Activated CD4-positive, alpha-beta T cell treated with anti-CD3 and anti-CD28 coated beads, Interleukin-10, Interleukin-2, amounts not matched to agents 100 ng/mL and 50 ng/mL, durations not matched to agents 16 hours and 8 hours (primary cell): ENCODE measurements at regions not wholly inside any gene's neighbourhood (a gene's known extent, or its start where the extent isn't known, plus 50 kb on each side); places are given as distances from the start of the nearest gene placed in this dataset.
"Not testable (repeated sequence)": the region's sequence is repeated elsewhere in the genome, so short reads cannot be mapped to it uniquely, and the experiment has no call there.

Experiments used
- DNase-seq: peaks from one replicate; pipeline ENCODE4 v3.0.0-alpha.2; 2020

DNA sequence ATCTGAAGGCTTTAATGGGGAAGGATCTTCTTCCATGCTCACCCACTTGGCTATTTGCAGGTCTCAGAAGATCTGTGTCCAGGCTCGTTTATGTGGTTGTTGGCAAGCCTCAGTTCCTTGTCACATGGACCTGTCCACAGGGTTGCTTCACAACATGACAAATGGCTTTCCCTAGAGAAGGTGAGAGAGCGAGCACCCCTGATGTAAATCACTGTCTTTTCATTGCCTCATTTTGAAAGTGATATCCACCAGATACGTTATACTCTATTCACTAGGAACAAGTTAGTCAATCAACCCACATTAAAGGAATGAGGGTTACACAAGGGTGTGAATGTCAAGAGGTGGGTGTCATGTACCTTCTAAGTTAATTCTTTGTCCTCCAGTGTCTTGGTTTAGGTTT is 433.3 kb downstream of the RPS6KC1 start:
- no peak for DNase-seq

DNA sequence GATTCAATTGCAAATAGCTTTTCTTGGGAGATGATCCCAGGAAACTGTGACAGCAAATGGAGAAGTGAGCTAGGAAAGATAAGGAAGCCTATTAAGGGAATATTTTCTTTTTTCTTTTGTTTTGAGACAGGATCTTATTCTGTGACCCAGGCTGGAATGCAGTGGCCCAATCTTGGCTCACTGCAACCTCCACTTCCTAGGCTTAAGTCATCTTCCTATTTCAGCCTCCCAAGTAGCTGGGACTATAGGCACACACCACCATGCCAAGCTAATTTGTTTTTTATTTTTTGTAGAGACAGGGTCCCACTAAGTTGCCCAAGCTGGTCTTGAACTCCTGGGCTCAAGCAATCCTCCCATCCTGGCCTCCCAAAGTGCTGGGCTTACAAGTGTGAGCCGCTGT is 433.7 kb downstream of the RPS6KC1 start:
- DNase-seq = no peak

DNA sequence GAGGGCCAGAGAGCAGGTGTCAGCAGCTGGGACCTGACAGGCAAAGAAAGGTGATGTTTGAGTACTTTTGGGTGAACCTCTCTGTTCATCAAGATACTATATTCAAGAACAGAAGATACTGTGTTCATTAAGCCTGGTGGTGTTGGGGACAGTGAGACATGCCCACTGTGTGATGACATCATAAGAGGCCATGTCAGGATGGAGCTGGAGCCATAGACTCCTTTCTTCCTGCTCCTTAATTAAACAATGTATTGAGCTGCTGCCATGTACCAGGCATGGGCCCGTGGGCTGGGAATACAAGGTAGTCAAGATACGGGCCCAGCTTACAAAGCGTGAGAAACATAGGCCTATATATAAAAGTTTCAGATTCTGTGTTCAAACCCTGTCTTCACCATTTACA is 435.4 kb downstream of the RPS6KC1 start:
- no peak for DNase-seq

DNA sequence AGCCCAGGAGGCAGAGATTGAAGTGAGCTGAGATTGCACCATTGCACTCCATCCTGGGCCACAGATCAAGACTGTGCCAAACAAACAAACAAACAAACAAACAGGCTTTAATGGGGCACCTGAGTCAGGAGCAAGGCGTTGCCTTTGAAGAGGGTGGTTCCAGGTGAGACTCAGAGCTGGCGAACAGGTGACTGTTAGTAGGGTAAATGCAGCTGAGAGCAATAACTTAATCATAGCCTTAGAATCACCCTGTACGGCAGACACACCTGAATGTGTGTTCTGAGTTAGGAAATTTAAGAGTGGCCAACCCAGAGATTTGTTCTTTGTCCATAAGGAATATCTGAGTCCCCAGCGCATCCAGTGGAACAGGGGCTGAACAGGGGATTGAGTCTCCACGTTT is 440.4 kb downstream of the RPS6KC1 start:
- no peak for DNase-seq

DNA sequence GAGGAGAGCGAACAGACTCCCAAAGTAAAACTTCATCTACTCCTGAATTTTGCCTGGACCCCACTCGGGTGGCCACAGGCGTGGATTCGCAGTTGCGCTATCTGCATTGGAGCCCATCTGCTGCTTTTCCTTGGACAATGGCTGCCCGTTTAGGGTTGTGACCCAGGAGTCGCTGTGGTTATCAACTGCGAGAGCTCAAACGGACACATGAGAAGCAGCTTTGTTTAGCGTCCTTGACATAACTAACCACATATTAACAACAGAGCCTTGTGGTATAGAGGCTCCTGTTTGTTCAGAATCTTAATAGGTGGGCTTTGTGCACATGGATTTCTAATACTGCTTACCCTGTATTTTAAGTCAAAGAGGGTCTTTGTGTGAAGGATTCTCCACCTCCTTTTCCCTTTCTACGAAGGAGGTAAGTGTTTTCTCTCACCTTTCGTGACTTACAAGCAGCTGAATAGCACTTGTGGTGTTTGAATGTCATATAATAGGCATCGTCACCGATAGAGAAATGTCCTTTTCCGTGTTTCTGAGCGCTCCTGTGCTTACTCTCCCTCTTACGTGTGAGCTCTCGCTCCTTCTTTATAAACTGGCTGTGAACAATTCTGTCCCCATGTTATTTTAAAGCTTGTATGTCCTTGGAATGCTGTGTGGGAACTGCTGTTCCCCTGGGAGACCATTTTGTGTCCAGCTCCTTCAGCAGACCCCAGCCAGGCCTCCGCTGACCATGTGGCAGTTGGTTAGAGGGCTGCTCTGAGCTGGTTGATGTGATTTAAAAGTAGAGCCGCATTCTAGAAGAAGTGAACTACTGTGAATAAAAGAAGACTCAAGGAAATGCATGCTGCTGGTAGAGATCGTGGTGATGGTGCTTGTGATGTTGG is 441.4 kb downstream of the RPS6KC1 start:
- DNase-seq = no peak

DNA sequence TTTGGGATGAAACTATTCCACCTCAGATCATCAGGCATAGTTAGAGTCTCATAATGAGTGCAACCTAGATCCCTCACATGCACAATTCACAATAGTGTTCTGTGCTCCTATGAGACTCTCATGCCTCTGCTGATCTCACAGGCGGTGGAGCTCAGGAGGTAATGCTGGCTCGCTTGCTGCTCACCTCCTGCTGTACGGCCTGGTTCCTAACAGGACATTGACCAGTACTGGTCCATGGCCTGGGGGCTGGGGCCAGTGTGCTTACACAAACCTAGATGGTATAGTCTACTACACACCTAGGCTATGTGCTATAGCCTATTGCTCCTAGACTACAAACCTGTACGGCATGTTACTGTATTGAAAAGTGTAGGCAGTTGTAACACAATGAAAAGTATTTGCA is 448.4 kb downstream of the RPS6KC1 start:
- no peak for DNase-seq

DNA sequence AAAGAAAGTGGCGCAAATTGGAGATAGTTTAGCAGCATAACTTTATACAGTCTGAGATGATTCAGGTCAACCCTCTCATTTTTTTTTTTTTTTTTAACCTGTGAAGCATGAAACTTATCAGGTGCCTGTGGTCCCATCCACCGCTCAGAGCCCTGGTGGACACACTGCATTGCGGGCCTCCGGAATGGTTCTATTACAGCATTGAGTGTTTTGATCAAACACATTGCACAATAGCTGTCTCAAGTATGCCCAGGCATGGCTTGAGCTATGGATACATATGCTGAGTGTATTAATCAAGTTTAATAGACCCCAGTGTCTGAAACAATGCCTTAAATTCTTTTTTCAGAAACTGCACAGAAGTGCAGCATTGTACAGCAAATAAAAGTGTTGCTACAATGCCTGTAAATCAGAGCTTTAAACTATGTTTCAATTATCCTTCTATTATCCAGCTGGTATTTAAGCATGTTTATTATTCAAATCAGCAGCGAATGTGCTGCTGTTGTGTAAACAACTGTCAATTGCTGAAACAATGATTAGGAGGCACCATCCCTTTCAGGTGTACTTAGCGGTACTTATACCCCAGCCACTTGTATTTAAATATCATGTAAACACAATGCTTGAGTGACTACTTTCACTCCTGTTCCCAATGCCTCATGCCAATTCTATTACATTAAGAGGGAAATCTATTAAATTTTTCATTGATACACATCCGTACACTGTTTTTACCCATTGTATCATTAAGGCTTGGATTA is 456.6 kb downstream of the RPS6KC1 start:
- DNase-seq = no peak

DNA sequence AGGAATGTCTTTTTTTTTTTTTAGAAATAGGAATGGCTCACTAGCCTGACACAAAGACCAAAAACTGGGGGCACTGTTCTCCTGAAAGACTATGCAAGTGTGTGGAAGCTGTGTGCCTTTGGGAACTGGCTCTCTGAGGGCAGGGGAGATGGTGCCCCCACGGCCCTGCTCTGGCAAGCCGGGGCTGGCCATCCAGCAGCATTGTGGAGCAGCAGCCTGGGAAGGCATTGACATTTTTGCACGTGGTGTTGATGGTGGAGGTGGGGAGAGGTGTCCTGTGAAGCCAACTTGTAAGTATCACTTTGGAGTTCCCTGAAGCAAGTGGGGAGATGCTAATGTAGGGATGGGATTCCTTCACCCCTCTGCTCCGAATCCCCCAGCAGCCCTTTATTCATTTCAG is 460.1 kb downstream of the RPS6KC1 start:
- no peak for DNase-seq

DNA sequence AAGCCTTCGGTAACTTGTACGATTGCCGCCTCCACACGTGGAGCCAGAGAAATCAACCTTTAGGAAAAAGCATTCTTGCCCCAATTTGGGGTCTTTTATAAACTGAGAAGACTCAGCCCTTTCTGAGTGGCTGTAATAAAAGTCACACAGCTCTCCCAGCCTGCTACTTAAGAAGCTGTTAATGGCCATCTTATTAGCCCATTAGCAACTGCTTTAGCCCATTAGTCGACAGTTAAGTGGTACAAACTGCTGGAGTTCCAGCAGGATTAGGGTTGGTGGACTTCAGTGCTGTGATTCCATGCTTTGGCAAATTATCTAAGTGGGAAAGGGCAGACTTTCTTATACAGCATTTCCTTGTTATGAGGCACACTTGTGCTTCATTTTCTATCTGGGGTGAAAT is 461.3 kb downstream of the RPS6KC1 start:
- DNase-seq = no peak

DNA sequence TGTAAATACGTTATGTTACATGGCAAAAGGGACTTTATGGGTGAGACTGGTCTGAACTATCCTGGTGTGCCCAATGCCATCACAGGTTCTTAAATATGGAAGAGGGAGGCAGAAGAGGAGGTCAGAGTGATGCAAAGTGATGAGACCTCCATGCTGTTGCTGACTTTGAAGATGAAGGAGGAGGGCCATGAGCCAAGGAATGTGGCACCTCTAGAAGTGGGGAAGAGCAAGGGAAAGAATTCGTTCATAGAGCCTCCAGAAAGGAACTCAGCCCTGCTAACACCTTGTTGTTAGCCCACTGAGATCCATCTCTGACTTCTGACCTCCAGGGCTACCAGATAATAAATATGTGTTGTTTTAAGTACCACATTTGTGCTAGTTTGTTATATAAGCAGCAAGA is 462.0 kb downstream of the RPS6KC1 start:
- no peak for DNase-seq

DNA sequence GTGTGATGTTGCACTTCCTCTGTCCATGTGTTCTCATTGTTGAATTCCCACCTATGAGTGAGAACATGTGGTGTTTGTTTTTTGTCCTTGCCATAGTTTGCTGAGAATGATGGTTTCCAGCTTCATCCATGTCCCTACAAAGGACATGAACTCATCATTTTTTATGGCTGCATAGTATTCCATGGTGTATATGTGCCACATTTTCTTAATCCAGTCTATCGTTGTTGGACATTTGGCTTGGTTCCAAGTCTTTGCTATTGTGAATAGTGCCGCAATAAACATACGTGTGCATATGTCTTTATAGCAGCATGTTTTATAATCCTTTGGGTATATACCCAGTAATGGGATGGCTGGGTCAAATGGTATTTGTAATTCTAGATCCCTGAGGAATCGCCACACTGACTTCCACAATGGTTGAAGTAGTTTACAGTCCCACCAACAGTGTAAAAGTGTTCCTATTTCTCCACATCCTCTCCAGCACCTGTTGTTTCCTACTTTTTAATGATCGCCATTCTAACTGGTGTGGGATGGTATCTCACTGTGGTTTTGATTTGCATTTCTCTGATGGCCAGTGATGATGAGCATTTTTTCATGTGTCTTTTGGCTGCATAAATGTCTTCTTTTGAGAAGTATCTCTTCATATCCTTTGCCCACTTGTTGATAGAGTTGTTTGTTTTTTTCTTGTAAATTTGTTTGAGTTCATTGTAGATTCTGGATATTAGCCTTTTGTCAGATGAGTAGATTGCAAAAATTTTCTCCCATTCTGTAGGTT is 463.6 kb downstream of the RPS6KC1 start:
- not testable (repeated sequence) for DNase-seq

DNA sequence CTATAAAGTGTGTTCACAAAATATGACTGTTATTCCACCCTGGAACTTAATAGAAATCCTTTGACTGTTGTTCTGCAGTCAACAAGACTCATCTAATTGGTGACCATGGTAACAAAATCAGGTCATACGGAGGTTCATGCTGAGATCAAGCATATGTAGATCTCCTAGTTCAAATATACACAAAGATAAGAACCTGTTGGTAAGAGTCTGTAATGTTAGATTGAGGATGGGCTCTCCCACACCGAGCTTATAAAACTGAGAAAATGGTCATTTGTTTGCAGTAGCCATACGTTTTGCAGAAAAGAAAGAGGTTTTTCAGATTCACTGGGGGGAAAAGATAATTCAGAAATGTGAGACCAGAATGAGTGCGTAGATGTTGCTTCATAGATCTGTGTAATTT is 468.1 kb downstream of the RPS6KC1 start:
- no peak for DNase-seq

DNA sequence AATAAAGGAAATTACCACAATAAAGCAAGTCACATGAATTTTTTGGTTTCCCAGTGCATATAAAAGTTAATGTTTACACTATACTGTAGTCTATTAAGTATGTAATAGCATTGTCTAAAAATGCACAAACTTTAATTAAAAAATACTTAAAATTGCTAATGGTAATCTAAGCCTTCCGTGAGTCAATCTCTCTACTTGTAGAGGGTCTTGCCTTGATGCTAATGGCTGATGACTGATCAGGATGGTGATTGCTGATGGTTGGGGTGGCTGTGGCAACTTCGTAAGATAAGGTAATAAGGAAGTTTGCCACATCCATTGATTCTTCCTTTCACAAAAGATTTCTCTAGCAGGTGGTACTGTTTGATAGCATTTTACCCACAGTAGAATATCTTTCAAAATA is 466.6 kb upstream of the PROX1 start:
- DNase-seq = no peak

DNA sequence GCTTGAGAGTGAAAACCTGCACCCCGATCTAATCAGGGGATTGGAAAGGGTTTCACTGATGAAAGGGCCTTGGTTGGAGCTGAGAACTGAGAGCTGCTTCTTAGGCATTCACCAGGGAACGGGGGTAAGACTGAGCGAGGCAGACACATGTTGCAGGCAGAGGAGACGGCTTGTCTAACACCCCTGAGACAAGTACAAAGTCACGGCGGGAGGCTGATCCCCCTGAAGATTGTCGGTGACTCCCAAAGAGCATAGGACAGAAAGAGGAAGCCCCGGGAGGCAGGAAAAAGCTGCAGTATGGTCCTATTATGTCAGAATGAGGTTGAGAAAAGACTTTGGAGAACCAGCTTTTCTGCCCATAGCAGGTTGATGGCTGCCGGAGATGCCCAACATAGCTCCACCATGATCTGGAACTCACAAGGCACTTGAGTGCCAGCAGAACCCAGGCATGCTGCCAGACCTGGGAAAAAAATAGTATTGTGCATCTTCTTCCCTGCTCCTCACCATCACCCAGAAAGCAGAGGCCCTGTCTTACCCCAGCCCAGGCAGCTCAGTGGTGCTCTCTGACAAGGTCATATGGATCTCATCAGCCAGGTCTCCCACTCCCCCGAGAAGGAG is 463.9 kb upstream of the PROX1 start:
- no peak for DNase-seq

DNA sequence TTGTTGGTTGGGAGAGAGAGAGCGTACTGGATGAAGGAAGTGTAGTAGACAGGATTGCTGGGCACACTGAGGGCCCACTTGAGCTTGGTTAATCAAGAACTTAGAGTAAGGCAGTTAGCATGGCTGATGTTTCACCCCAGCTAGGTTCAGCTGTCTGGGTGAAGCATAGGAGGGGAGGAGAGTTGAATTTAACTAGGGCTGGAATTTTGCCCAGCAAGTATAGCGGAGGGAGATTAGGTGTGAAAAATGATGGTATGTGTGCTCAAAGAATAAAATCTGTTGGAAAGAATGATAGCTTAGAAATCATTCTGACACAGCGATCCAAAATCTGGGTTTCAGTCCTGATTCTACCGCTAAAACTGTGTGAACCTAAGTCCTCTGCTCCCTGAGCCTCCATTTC is 461.5 kb upstream of the PROX1 start:
- no peak for DNase-seq

DNA sequence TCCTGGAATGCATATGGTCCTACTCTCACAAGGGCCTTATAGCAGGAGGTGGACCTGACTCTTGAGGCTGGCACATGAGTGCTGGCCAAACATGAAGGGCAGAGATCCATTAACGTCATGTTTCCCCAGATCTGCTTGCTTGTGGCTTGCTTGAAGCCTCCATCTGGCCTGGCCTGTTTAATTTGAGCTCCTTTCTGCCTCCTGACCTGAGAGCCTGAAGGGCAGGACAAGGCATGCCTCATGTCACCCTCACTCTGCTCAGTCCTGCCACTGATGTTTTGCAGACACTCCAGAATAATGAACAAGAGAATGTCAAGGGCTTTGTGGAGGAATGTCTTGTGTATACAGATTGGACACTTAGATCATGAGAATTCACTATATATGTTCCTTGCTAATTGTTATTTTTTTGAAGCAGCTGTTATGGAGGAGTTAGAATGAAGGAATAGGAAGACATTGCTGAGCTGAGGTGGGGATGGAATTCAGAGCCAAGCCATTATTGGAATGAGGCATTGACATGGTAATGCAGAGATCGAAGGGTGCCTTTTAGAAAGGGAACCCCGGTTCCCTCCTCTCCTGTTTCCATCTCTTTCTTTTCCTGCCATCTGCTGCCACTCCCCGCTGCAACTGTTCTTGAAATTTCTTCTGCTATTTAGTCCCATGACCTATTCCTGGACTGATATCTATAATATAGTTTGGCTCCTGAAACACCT is 457.0 kb upstream of the PROX1 start:
- no peak for DNase-seq

DNA sequence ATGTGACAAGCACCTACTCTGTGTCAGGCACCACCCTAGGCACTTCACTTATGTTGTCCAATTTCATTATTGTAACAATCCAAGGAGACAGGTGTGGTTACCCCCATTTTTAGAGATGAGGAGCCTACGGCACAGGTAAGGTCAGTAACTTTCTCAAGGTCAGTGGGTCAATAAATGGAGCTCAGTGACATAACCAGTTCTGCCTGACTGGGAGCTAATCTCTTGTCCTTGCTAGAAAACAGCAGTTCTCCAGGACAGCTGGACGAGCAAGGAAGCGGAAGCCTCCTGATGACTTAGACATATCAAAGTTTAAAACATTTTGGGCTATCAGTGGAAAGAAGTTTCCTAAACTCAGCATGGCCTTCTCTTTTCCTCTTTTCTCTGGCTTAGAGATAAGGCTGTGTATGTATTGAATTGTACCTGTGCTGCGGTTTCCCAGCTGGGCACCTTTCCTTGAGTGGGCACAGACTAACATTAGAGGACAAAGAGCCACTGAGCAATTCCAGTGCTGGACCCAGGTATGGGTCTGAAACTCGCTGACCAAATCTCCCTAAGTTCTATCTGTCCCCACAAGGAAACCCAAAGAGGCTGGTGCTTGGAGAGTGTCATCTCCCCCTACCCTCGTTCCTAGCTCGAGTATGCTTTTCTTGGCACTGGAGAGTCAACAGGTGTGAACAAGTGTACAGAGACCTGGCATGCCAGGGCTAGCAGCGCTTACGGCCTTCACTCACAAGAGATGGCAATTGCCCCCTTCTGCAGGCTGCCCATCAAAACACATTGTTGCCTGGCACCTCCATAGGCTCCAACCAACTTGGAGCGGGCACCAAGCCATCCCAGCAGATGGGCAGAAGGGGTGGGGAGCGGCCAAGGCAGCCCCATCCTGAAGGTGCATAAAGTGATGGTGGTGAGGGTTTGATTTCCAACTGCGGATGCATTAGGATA is 456.1 kb upstream of the PROX1 start:
- no peak for DNase-seq

DNA sequence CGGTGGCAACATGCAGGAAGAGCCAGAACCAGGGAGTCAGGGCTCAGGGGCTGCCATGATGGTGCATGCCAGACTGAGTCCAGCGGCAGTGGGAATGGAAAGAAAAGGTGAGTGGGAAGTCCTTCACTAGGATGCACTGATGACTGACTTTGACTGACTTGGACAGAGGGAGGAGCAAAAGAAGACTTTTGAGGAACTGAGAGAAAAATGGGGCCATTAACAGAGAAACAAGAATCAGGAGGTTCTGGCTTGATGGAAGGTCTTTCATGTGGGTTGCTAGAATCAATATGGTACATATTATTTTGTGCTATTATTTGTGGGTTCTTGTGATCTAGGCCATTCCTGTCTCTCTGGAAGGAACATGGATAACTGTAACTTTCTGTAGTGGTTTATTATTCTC is 454.6 kb upstream of the PROX1 start:
- no peak for DNase-seq

DNA sequence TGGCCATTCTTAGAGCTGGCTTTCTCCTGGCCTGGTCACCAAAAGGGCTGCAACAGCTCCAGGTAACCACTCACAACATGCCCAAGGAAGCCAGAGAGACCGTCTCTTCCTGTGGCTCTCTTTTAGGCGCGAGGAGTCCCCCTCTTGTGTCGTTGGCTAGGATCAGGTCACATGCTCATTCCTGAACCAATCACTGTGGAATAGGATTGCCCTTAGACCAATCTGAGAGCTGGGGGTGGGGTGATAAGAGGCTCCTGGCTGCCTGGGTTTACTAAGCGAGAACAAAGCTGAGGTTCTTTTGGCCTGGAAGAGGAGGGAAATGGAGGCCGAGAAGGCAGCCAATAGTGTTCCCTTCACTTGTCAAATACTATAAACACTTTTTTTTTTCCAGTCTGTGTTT is 452.1 kb upstream of the PROX1 start:
- no peak for DNase-seq

DNA sequence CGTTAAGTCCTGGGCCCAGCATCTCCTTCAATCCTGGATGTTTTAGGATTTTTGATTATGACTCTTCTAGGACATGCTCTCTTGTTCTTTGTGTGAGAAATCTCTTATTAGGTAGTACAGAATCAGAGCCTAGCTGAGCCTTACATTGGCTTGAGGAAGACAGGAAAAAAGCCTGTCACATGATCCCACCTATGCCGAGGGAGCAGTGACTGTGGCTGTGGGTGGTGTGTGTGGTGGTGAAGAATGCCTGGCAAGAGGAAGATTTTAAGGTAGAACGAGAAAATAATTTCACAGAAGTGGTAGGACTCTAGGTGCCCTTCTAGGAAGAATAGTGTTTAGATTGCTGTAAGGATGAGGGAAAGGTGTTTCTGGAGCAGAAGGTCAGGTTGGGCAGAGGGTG is 449.5 kb upstream of the PROX1 start:
- no peak for DNase-seq

DNA sequence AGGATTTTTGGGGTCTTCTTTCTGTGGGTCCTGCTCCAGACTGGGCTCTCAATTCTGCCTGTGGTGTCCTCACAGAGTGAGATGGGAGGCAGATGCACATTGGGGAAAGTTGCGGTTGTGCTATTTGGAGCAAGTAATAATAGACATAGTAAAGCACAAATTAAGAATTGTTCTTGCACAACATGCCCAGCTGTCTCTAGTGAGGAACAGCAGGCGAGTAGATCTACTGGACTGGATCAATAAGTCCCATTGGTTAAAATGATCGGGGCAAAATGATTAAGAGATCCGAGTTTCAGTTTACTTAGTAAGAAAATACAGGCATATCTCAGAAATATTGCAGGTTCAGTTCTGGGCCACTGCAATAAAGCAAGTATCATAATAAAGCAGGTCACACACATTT is 448.3 kb upstream of the PROX1 start:
- DNase-seq = no peak
